Gastroesophageal sphincter (tissue), 4 donors: ENCODE measurements at regions not wholly inside any gene's neighbourhood (a gene's known extent, or its start where the extent isn't known, plus 50 kb on each side); places are given as distances from the start of the nearest gene placed in this dataset.

Source experiments
- ATAC-seq: fragments of 150-250 bp; one replicate; pipeline ENCODE4 v1.9.1; 2016; ENCODE audit warnings: mild to moderate bottlenecking, moderate library complexity
- H3K27ac ChIP-seq, 4 donors: fragments of 200-600 bp; sonication (generic) in 3 of 4; 1 replicate in 3 of 4; 2 replicates in 1 of 4; pipeline ENCODE4 v1.5.1; 2016 to 2019
- H3K27me3 ChIP-seq: fragments of 200-600 bp; sonication (generic); one replicate; pipeline ENCODE4 v1.5.1; 2019
- H3K36me3 ChIP-seq, 2 donors: fragments of 200-600 bp; sonication (generic); one replicate each; pipeline ENCODE4 v1.5.1; 2019; ENCODE audit warnings: control low read depth in 1 of 2
- H3K4me1 ChIP-seq, 3 donors: fragments of 200-600 bp; sonication (generic); 1 replicate in 2 of 3; 2 replicates in 1 of 3; pipeline ENCODE4 v1.5.1; 2016 to 2019; ENCODE audit warnings: control low read depth in 2 of 3
- H3K4me3 ChIP-seq, 2 donors: fragments of 200-600 bp; sonication (generic); one replicate each; pipeline ENCODE4 v1.5.1; 2019; ENCODE audit warnings: mild to moderate bottlenecking in 1 of 2, moderate library complexity in 1 of 2
- H3K9me3 ChIP-seq, 3 donors: fragments of 200-600 bp; sonication (generic); one replicate each; pipeline ENCODE4 v1.5.1; 2017 to 2019; ENCODE audit warnings: control low read depth in 2 of 3
- EP300 ChIP-seq: sonication (generic); formaldehyde crosslinking; IDR thresholded peaks from one replicate; pipeline ENCODE4 v1.6.1; 2017; ENCODE audit warnings: antibody characterized with exemption, mild to moderate bottlenecking
- POLR2A ChIP-seq, 2 donors: fragments of 450-650 bp; IDR thresholded peaks; one replicate each; pipeline ENCODE4 v1.6.1; 2017; ENCODE audit warnings: antibody characterized with exemption in 2 of 2, mild to moderate bottlenecking in 2 of 2, moderate library complexity in 1 of 2
- POLR2AphosphoS5 ChIP-seq: sonication (generic); formaldehyde crosslinking; IDR thresholded peaks from one replicate; pipeline ENCODE4 v1.6.1; 2017; ENCODE audit warnings: antibody characterized with exemption
- WGBS, 2 donors: methylation state at CpG; one replicate each; pipeline ENCODE4 v1.1.5; 2018; ENCODE audit warnings: low coverage in 1 of 2; 5-methylcytosine and 5-hydroxymethylcytosine counted together
- TF ChIP-seq, protein P1 (sequence below), 4 experiments: fragments of 200-600 bp in 2 of 4; fragments of 450-650 bp in 2 of 4; sonication (generic) in 1 of 4; IDR thresholded peaks; one replicate each; pipeline ENCODE4 v1.5.1; 2017 to 2019; ENCODE audit warnings: antibody characterized with exemption in 4 of 4, mild to moderate bottlenecking in 2 of 4, moderate library complexity in 2 of 4

GRCh38 chr18:78425019-78425412, 554.6 kb upstream of the SALL3 start:
- Histone ChIP-seq H3K4me3 (no peak overlapping the region), H3K4me1 (no peaks in the 10 kb centered on the region), H3K9me3 (no peaks in the 10 kb centered on the region), H3K27ac (no peak overlapping the region), H3K27me3 (peaks cover 53% of the 10 kb centered on the region), H3K36me3 (no peaks in the 10 kb centered on the region)
- TF ChIP-seq, protein P1, sequence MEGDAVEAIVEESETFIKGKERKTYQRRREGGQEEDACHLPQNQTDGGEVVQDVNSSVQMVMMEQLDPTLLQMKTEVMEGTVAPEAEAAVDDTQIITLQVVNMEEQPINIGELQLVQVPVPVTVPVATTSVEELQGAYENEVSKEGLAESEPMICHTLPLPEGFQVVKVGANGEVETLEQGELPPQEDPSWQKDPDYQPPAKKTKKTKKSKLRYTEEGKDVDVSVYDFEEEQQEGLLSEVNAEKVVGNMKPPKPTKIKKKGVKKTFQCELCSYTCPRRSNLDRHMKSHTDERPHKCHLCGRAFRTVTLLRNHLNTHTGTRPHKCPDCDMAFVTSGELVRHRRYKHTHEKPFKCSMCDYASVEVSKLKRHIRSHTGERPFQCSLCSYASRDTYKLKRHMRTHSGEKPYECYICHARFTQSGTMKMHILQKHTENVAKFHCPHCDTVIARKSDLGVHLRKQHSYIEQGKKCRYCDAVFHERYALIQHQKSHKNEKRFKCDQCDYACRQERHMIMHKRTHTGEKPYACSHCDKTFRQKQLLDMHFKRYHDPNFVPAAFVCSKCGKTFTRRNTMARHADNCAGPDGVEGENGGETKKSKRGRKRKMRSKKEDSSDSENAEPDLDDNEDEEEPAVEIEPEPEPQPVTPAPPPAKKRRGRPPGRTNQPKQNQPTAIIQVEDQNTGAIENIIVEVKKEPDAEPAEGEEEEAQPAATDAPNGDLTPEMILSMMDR (IDR thresholded peaks at IDR 0.05) = no peak
- no peak for TF ChIP-seq POLR2AphosphoS5
- no peak for TF ChIP-seq EP300
- no peak for TF ChIP-seq POLR2A (IDR thresholded peaks at IDR 0.05)
- 76 to 79% methylated on average over 2 of the region's 2 CpGs for WGBS, 2 donors
- no peak for ATAC-seq

DNA sequence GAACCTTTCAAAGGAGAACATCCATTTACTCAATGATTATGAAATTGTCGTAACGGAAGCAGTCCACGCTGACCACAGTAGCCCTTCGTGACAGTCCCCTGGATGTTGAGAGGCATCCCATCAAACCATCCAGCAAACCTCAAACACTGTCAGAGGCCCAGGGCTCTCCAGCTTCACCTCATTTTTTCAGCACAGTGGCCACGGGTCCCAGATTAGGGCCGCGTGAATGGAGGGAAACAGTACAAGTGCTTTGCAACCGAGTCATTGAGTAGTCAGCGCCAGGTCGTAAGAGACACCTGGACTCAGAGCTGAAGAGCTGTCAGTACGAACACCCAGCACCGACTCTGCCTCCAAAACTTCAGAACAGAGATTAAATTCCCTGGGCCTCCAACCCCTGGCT, 552.5 kb upstream of the SALL3 start:
- Histone ChIP-seq H3K36me3 (no peaks in the 10 kb centered on the region), H3K4me1 (no peaks in the 10 kb centered on the region), H3K9me3 (no peaks in the 10 kb centered on the region), H3K27ac (no peak overlapping the region), H3K27me3 (peaks cover 40% of the 10 kb centered on the region), H3K4me3 (no peak overlapping the region)
- WGBS, 2 donors = 91% methylated on average over 11 of the region's 12 CpGs; no CpG with 5 or more reads in 1 of the 2 donors
- no peak for ATAC-seq
- TF ChIP-seq, protein P1 (IDR thresholded peaks at IDR 0.05) = no peak
- TF ChIP-seq EP300 = no peak
- TF ChIP-seq POLR2AphosphoS5 = no peak
- TF ChIP-seq POLR2A (IDR thresholded peaks at IDR 0.05) = no peak

DNA sequence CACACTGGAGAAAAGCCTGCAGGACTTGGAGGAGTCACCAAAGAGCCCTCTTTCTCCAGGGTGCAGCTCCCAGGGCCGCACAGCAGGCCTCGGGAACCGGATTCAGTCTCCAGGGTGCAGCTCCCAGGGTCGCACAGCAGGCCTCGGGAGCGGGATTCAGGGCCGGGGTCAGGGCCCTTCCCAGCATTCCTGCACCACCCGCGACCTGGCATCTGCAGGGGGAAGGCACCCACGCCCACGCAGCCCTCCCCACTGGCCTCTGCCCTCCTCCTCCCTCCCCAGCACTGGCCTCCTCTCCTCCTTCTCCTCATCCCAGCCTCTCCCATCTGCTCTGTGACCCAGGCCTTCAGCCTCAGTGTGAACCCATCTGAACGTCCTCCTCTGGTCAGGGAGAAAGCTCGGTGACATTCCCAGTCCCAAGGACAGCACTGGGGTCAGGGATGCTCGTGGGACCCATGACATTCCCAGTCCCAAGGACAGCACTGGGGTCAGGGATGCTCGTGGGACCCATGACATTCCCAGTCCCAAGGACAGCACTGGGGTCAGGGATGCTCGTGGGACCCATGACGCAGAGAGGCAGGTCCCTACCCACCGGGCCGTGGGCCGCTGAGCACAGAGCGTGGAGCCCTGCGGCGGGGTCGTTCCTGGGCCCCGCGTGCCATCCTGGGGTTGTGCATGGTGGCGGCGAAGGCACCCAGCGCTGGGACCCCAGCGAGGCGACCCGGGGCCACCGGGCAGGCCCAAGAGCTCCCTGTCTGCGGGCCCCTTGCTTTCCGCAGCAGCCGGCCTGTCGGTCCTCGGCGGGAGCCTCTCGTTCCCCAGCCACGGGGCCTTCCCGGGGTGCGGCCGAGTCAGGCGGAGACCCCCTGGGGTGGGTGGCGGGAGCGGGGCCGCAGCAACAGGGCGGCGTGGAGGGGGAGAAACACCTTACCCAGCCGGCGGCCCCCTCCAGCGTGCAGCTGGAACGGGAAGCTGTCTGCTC, 550.2 kb upstream of the SALL3 start:
- Histone ChIP-seq H3K4me3 (no peak overlapping the region), H3K9me3 (no peaks in the 10 kb centered on the region), H3K36me3 (no peaks in the 10 kb centered on the region), H3K27ac (no peak overlapping the region), H3K27me3 (peaks cover 30% of the 10 kb centered on the region), H3K4me1 (no peaks in the 10 kb centered on the region)
- TF ChIP-seq, protein P1 (IDR thresholded peaks at IDR 0.05) = no peak
- TF ChIP-seq POLR2A (IDR thresholded peaks at IDR 0.05) (no peak), POLR2AphosphoS5 (no peak), EP300 (no peak)
- ATAC-seq = peak; percentile 36
- no CpG with 5 or more reads among the region's 54 CpGs for WGBS, 2 donors

- peaks cover 30% of the 10 kb centered on the region for H3K27me3 ChIP-seq
- TF ChIP-seq EP300 (no peak), POLR2A (IDR thresholded peaks at IDR 0.05) (no peak), POLR2AphosphoS5 (no peak)
- TF ChIP-seq, protein P1 (IDR thresholded peaks at IDR 0.05) = no peak
- no peaks in the 10 kb centered on the region for H3K4me1 ChIP-seq
- H3K4me3 ChIP-seq = no peak overlapping the region
- no peak for ATAC-seq
- no peak overlapping the region for H3K27ac ChIP-seq
- H3K9me3 ChIP-seq = no peaks in the 10 kb centered on the region
- no peaks in the 10 kb centered on the region for H3K36me3 ChIP-seq
- WGBS, 2 donors = 62 to 86% methylated on average over 10 to 24 of the region's 28 CpGs
These were observed 549.4 kb upstream of the SALL3 start for GRCh38 chr18:78430131-78430758.
